ENCODE measurements at regions not wholly inside any gene's neighbourhood (a gene's known extent, or its start where the extent isn't known, plus 50 kb on each side); places are given as distances from the start of the nearest gene placed in this dataset.

DNA sequence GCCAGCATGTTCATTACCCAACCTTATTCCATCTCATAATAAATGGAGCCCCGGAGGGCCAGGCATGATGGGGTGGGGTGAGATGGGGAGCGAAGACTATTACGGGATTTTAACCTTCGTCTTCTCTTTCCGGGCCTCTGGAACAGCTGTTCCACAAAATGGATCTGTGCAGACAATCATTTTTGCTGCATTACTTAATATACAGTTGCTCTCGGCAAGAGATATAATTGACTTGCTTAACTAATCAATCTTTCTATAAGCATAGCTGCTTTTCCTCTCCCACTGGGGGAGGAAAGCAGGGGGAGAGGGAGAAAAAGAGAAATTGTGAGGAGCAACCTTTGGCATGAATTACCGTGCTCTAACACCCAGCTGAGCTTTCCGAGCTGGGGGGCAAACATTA lies 440.4 kb downstream of the BUD13 start:
- Histone ChIP-seq H3K9ac (ENCODE audit: low read length) (no peak overlapping the region), H2AFZ (ENCODE audit: low read depth, low read length) (no peak overlapping the region), H3K9me2 (ENCODE audit: insufficient read depth, low read length) (no peaks in the 10 kb centered on the region), H3K27me3 (ENCODE audit: insufficient read depth, low read depth, low read length) (no peaks in the 10 kb centered on the region), H4K20me1 (ENCODE audit: insufficient read depth) (no peaks in the 10 kb centered on the region), H3K36me3 (ENCODE audit: insufficient read depth, low read length) (no peaks in the 10 kb centered on the region), H3K4me2 (ENCODE audit: low read length) (no peak overlapping the region), H3K79me2 (replicated peaks; ENCODE audit: insufficient read depth, low read length) (no peaks in the 10 kb centered on the region), H3K4me3 (ENCODE audit: low read length) (no peak overlapping the region), H3K27ac (ENCODE audit: low read length) (no peak overlapping the region), H3K9me3 (ENCODE audit: low read length) (peaks cover 3% of the 10 kb centered on the region), H3F3A (ENCODE audit: insufficient read depth, low read length, poor library complexity, severe bottlenecking) (no peaks in the 10 kb centered on the region)
- TF ChIP-seq SMC3 (conservative IDR thresholded peaks at IDR 0.05; ENCODE audit: poor library complexity) (no peak), RAD21 (conservative IDR thresholded peaks at IDR 0.05) (no peak), TAF1 (IDR thresholded peaks at IDR 0.05; ENCODE audit: low read depth) (no peak), EP300 (conservative IDR thresholded peaks at IDR 0.05; ENCODE audit: poor library complexity, severe bottlenecking) (no peak), MXI1 (conservative IDR thresholded peaks at IDR 0.05; ENCODE audit: poor library complexity, severe bottlenecking) (no peak), POLR2AphosphoS5 (IDR thresholded peaks at IDR 0.05) (no peak), REST (IDR thresholded peaks at IDR 0.05; ENCODE audit: borderline replicate concordance) (no peak), EZH2 (IDR thresholded peaks at IDR 0.05; ENCODE audit: borderline replicate concordance, insufficient read depth, low read length, poor library complexity, severe bottlenecking) (no peak)
- TF ChIP-seq, protein P1, sequence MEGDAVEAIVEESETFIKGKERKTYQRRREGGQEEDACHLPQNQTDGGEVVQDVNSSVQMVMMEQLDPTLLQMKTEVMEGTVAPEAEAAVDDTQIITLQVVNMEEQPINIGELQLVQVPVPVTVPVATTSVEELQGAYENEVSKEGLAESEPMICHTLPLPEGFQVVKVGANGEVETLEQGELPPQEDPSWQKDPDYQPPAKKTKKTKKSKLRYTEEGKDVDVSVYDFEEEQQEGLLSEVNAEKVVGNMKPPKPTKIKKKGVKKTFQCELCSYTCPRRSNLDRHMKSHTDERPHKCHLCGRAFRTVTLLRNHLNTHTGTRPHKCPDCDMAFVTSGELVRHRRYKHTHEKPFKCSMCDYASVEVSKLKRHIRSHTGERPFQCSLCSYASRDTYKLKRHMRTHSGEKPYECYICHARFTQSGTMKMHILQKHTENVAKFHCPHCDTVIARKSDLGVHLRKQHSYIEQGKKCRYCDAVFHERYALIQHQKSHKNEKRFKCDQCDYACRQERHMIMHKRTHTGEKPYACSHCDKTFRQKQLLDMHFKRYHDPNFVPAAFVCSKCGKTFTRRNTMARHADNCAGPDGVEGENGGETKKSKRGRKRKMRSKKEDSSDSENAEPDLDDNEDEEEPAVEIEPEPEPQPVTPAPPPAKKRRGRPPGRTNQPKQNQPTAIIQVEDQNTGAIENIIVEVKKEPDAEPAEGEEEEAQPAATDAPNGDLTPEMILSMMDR (IDR thresholded peaks at IDR 0.05; ENCODE audit: poor library complexity, severe bottlenecking) = no peak

- no peaks in the 10 kb centered on the region for H3K9me2 ChIP-seq (ENCODE audit: insufficient read depth, low read length)
- H3F3A ChIP-seq (ENCODE audit: insufficient read depth, low read length, poor library complexity, severe bottlenecking) = no peaks in the 10 kb centered on the region
- H3K4me2 ChIP-seq (ENCODE audit: low read length) = no peak overlapping the region
- H3K79me2 ChIP-seq (replicated peaks; ENCODE audit: insufficient read depth, low read length) = no peaks in the 10 kb centered on the region
- H3K36me3 ChIP-seq (ENCODE audit: insufficient read depth, low read length) = no peaks in the 10 kb centered on the region
- H3K4me3 ChIP-seq (ENCODE audit: low read length) = no peak overlapping the region
- no peak overlapping the region for H3K9ac ChIP-seq (ENCODE audit: low read length)
- no peak overlapping the region for H2AFZ ChIP-seq (ENCODE audit: low read depth, low read length)
- no peaks in the 10 kb centered on the region for H3K9me3 ChIP-seq (ENCODE audit: low read length)
- H3K27ac ChIP-seq (ENCODE audit: low read length) = no peak overlapping the region
- TF ChIP-seq SMC3 (conservative IDR thresholded peaks at IDR 0.05; ENCODE audit: poor library complexity) = no peak
- no peak for TF ChIP-seq TAF1 (IDR thresholded peaks at IDR 0.05; ENCODE audit: low read depth)
- TF ChIP-seq EZH2 (IDR thresholded peaks at IDR 0.05; ENCODE audit: borderline replicate concordance, insufficient read depth, low read length, poor library complexity, severe bottlenecking) = no peak
- no peak for TF ChIP-seq RAD21 (conservative IDR thresholded peaks at IDR 0.05)
- no peak for TF ChIP-seq MXI1 (conservative IDR thresholded peaks at IDR 0.05; ENCODE audit: poor library complexity, severe bottlenecking)
- TF ChIP-seq, protein P1 (IDR thresholded peaks at IDR 0.05; ENCODE audit: poor library complexity, severe bottlenecking) = no peak
- TF ChIP-seq REST (IDR thresholded peaks at IDR 0.05; ENCODE audit: borderline replicate concordance) = no peak
- no peak for TF ChIP-seq EP300 (conservative IDR thresholded peaks at IDR 0.05; ENCODE audit: poor library complexity, severe bottlenecking)
- no peak for TF ChIP-seq POLR2AphosphoS5 (IDR thresholded peaks at IDR 0.05)
- H3K27me3 ChIP-seq (ENCODE audit: insufficient read depth, low read depth, low read length) = no peaks in the 10 kb centered on the region
- H4K20me1 ChIP-seq (ENCODE audit: insufficient read depth) = no peaks in the 10 kb centered on the region
These were observed 441.4 kb downstream of the BUD13 start for GRCh38 chr11:116331381-116331780.

Data from neural cell (in vitro differentiated cells).